Keratinocyte (primary cell): ENCODE measurements at regions not wholly inside any gene's neighbourhood (a gene's known extent, or its start where the extent isn't known, plus 50 kb on each side); places are given as distances from the start of the nearest gene placed in this dataset.

Experiments used
- DNase-seq: peaks from one replicate; pipeline ENCODE4 v3.0.0-alpha.2; 2011; ENCODE audit warnings: low read depth, missing footprints, low spot score
- FAIRE-seq: peaks from 2 replicates; lab custom pipeline; 2011; peaks lifted over from hg19 to GRCh38; lab: Jason Lieb, UNC
- H2AFZ ChIP-seq: 2 replicates; pipeline ENCODE4 v1.6.0; 2012; ENCODE audit warnings: low read length, control low read depth, inconsistent platforms; ENCODE audit not compliant: control insufficient read depth
- H3K27ac ChIP-seq: 2 replicates; pipeline ENCODE4 v1.5.1; 2011; ENCODE audit warnings: low read length; ENCODE audit not compliant: control insufficient read depth, insufficient read depth
- H3K27me3 ChIP-seq: 3 replicates; pipeline ENCODE4 v1.6.0; 2011; ENCODE audit warnings: low read length; ENCODE audit not compliant: control insufficient read depth, insufficient read depth; ENCODE audit errors: extremely low read depth
- H3K36me3 ChIP-seq, 2 experiments: 2 replicates in 1 of 2; 3 replicates in 1 of 2; pipeline ENCODE4 v1.5.1; 2011; ENCODE audit warnings: low read length in 2 of 2, mild to moderate bottlenecking in 1 of 2; ENCODE audit not compliant: control insufficient read depth in 2 of 2, insufficient read depth in 2 of 2; ENCODE audit errors: extremely low read depth in 1 of 2
- H3K4me1 ChIP-seq: 3 replicates; pipeline ENCODE4 v1.5.1; 2011; ENCODE audit warnings: low read length; ENCODE audit not compliant: control insufficient read depth, insufficient read depth; ENCODE audit errors: extremely low read depth
- H3K4me2 ChIP-seq: 3 replicates; pipeline ENCODE4 v1.6.0; 2011; ENCODE audit warnings: low read depth, low read length; ENCODE audit not compliant: control insufficient read depth, insufficient read depth; ENCODE audit errors: extremely low read depth
- H3K4me3 ChIP-seq, 3 experiments: fragments of 200-600 bp in 1 of 3; sonication (generic) in 1 of 3; 2 replicates in 2 of 3; 3 replicates in 1 of 3; pipeline ENCODE4 v1.5.1; 2011 to 2016; ENCODE audit warnings: low read length in 3 of 3, mild to moderate bottlenecking in 3 of 3, control low read depth in 2 of 3, inconsistent platforms in 1 of 3, low read depth in 1 of 3, mixed read lengths in 1 of 3, mixed run types in 1 of 3, moderate library complexity in 1 of 3; ENCODE audit not compliant: control insufficient read depth in 2 of 3, insufficient read depth in 2 of 3; ENCODE audit errors: extremely low read depth in 1 of 3
- H3K79me2 ChIP-seq: 2 replicates; pipeline ENCODE4 v1.6.0; 2012; ENCODE audit warnings: low read length; ENCODE audit not compliant: control insufficient read depth, insufficient read depth
- H3K9ac ChIP-seq: 3 replicates; pipeline ENCODE4 v1.6.0; 2011; ENCODE audit warnings: low read length; ENCODE audit not compliant: control insufficient read depth, insufficient read depth; ENCODE audit errors: extremely low read depth
- H3K9me1 ChIP-seq: 3 replicates; pipeline ENCODE4 v1.6.0; 2011; ENCODE audit warnings: low read length; ENCODE audit not compliant: control insufficient read depth, insufficient read depth; ENCODE audit errors: extremely low read depth
- H3K9me3 ChIP-seq: 2 replicates; pipeline ENCODE4 v1.5.1; 2012; ENCODE audit warnings: low read depth, low read length; ENCODE audit not compliant: control insufficient read depth
- H4K20me1 ChIP-seq: 3 replicates; pipeline ENCODE4 v1.6.0; 2011; ENCODE audit warnings: low read length; ENCODE audit not compliant: control insufficient read depth, insufficient read depth; ENCODE audit errors: extremely low read depth
- EZH2 ChIP-seq: IDR thresholded peaks from one replicate; pipeline ENCODE4 v1.6.1; 2012; ENCODE audit warnings: inconsistent platforms, mild to moderate bottlenecking, low read length, moderate library complexity
- dilution Hi-C: fragments of 300-500 bp; cut with MboI; formaldehyde crosslinking; loops from one replicate; pipeline ENCODE4 v1.7.0; 2020; ENCODE audit warnings: low sequenced_read_pairs; ENCODE audit not compliant: extremely low pct_ligation_motif_present
- TF ChIP-seq, protein P1 (sequence below), 3 experiments: IDR thresholded peaks in 1 of 3; conservative IDR thresholded peaks in 1 of 3; optimal IDR thresholded peaks in 1 of 3; 2 replicates in 2 of 3; 3 replicates in 1 of 3; pipeline versions ENCODE3 to v1.5.1; 2011; ENCODE audit warnings: low read length in 3 of 3, mild to moderate bottlenecking in 3 of 3, moderate library complexity in 2 of 3, control low read depth in 1 of 3, inconsistent platforms in 1 of 3; ENCODE audit not compliant: insufficient read depth in 2 of 3; ENCODE audit errors: extremely low read depth in 1 of 3

DNA sequence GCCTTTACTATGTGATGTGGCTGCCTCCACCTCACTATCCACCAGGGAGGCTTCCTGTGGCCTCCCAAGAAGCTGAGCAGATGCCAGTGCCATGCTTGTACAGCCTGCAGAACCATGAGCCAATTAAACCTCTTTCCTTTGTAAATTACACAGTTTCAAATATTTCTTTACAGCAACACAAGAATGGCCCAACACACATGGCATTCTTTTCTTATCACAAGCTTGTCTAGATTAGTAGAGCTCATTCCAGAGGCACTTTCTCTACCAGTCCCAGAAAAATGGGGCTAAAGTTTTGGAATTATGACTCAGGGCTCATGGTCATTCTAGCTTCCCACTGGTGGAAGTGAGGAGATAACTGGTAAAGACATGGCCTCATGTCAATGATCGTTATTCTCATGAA lies 655.2 kb downstream of the LMO4 start:
- H3K4me1 ChIP-seq = peaks cover 15% of the 10 kb centered on the region
- no peaks in the 10 kb centered on the region for H3K36me3 ChIP-seq
- no peaks in the 10 kb centered on the region for H3K27me3 ChIP-seq
- no peaks in the 10 kb centered on the region for H3K9me1 ChIP-seq
- FAIRE-seq = no peak
- no peaks in the 10 kb centered on the region for H3K9me3 ChIP-seq
- H3K4me3 ChIP-seq = no peak overlapping the region
- TF ChIP-seq, protein P1, sequence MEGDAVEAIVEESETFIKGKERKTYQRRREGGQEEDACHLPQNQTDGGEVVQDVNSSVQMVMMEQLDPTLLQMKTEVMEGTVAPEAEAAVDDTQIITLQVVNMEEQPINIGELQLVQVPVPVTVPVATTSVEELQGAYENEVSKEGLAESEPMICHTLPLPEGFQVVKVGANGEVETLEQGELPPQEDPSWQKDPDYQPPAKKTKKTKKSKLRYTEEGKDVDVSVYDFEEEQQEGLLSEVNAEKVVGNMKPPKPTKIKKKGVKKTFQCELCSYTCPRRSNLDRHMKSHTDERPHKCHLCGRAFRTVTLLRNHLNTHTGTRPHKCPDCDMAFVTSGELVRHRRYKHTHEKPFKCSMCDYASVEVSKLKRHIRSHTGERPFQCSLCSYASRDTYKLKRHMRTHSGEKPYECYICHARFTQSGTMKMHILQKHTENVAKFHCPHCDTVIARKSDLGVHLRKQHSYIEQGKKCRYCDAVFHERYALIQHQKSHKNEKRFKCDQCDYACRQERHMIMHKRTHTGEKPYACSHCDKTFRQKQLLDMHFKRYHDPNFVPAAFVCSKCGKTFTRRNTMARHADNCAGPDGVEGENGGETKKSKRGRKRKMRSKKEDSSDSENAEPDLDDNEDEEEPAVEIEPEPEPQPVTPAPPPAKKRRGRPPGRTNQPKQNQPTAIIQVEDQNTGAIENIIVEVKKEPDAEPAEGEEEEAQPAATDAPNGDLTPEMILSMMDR (optimal IDR thresholded peaks at IDR 0.05 in 1 of 3, IDR thresholded peaks at IDR 0.05 in 1 of 3, conservative IDR thresholded peaks at IDR 0.05 in 1 of 3; ENCODE audit: extremely low read depth in 1 of 3, insufficient read depth in 2 of 3, low read length in 3 of 3) = no peak
- TF ChIP-seq EZH2 = no peak
- H3K79me2 ChIP-seq = no peaks in the 10 kb centered on the region
- no peak overlapping the region for H3K9ac ChIP-seq
- H2AFZ ChIP-seq = no peak overlapping the region
- no peak overlapping the region for H3K4me2 ChIP-seq
- DNase-seq = no peak
- dilution Hi-C loops = no loop called here
- H3K27ac ChIP-seq = no peak overlapping the region
- H4K20me1 ChIP-seq = no peaks in the 10 kb centered on the region

GRCh38 chr1:87985071-87985470 lies 656.4 kb downstream of the LMO4 start:
- no peaks in the 10 kb centered on the region for H3K9me1 ChIP-seq

More at GRCh38 chr1:87985071-87985470, 656.4 kb downstream of the LMO4 start:
- no peak overlapping the region for H3K27ac ChIP-seq
- H2AFZ ChIP-seq = no peak overlapping the region
- dilution Hi-C loops = no loop called here
- no peak overlapping the region for H3K9ac ChIP-seq
- H3K4me1 ChIP-seq = peaks cover 11% of the 10 kb centered on the region
- FAIRE-seq (no peak), DNase-seq (no peak)
- H3K9me3 ChIP-seq = no peaks in the 10 kb centered on the region
- H3K79me2 ChIP-seq = no peaks in the 10 kb centered on the region
- no peaks in the 10 kb centered on the region for H3K27me3 ChIP-seq
- no peaks in the 10 kb centered on the region for H4K20me1 ChIP-seq
- TF ChIP-seq, protein P1 (optimal IDR thresholded peaks at IDR 0.05 in 1 of 3, IDR thresholded peaks at IDR 0.05 in 1 of 3, conservative IDR thresholded peaks at IDR 0.05 in 1 of 3; ENCODE audit: extremely low read depth in 1 of 3, insufficient read depth in 2 of 3, low read length in 3 of 3) = no peak
- no peak for TF ChIP-seq EZH2
- no peaks in the 10 kb centered on the region for H3K36me3 ChIP-seq
- H3K4me3 ChIP-seq = no peak overlapping the region
- H3K4me2 ChIP-seq = no peak overlapping the region
